Activated naive CD4-positive, alpha-beta T cell treated with anti-CD3 and anti-CD28 coated beads, Interleukin-2, amount 50 U/mL, for 72 hours (primary cell): ENCODE measurements at regions not wholly inside any gene's neighbourhood (a gene's known extent, or its start where the extent isn't known, plus 50 kb on each side); places are given as distances from the start of the nearest gene placed in this dataset.
"Not testable (repeated sequence)": the region's sequence is repeated elsewhere in the genome, so short reads cannot be mapped to it uniquely, and the experiment has no call there.

Experiments used
- ATAC-seq, 2 donors: fragments of 150-1000 bp; cut with Tn5 transposase; 2 replicates each; pipeline ENCODE4 v1.10.0; 2021; ENCODE audit warnings: mild to moderate bottlenecking in 2 of 2, moderate library complexity in 2 of 2
- DNase-seq, 2 donors: peaks; one replicate each; pipeline ENCODE4 v3.0.0; 2021 to 2022; ENCODE audit warnings: low spot score in 2 of 2
- H3K27ac Mint-ChIP-seq, 2 donors: one replicate each; pipeline ENCODE4 v1.8.0; 2022; ENCODE audit warnings: mild to moderate bottlenecking in 2 of 2, mixed read lengths in 2 of 2
- H3K36me3 Mint-ChIP-seq, 2 donors: one replicate each; pipeline ENCODE4 v1.8.0; 2022; ENCODE audit warnings: mixed read lengths in 2 of 2
- H3K9me3 Mint-ChIP-seq, 2 donors: one replicate each; pipeline ENCODE4 v1.8.0; 2022; ENCODE audit warnings: mixed read lengths in 2 of 2

- Mint-ChIP-seq H3K36me3 (peaks cover 0 to 9% of the 10 kb centered on the region in 2 donors), H3K9me3 (peaks cover 9 to 16% of the 10 kb centered on the region in 2 donors), H3K27ac (no peak overlapping the region)
- ATAC-seq = no peak
- no peak for DNase-seq
Measured at GRCh38 chr9:108434036-108434435, 421.8 kb downstream of the ACTL7B start.

GRCh38 chr9:108430655-108431054, 425.1 kb downstream of the ACTL7B start:
- Mint-ChIP-seq H3K36me3 (peaks cover 0 to 17% of the 10 kb centered on the region in 2 donors), H3K27ac (no peak overlapping the region), H3K9me3 (peaks cover 9 to 12% of the 10 kb centered on the region in 2 donors)
- ATAC-seq = no peak
- no peak for DNase-seq

- H3K9me3 Mint-ChIP-seq = peaks cover 16 to 17% of the 10 kb centered on the region in 2 donors
- peaks cover 0 to 17% of the 10 kb centered on the region in 2 donors for H3K36me3 Mint-ChIP-seq
- H3K27ac Mint-ChIP-seq = no peak overlapping the region
- DNase-seq = no peak
- ATAC-seq = no peak
Measured at GRCh38 chr9:108427751-108428150, 428.0 kb downstream of the ACTL7B start.

GRCh38 chr9:108426421-108426940, 429.3 kb downstream of the ACTL7B start:
- not testable (repeated sequence) for DNase-seq, ATAC-seq, H3K27ac Mint-ChIP-seq
- H3K36me3 Mint-ChIP-seq = peaks cover 0 to 17% of the 10 kb centered on the region in 2 donors
- peaks cover 8 to 16% of the 10 kb centered on the region in 2 donors for H3K9me3 Mint-ChIP-seq

GRCh38 chr9:108423433-108423832, 432.4 kb downstream of the ACTL7B start:
- DNase-seq (no peak), ATAC-seq (no peak)
- Mint-ChIP-seq H3K36me3 (peaks cover 0 to 2% of the 10 kb centered on the region in 2 donors), H3K27ac (no peak overlapping the region), H3K9me3 (peaks cover 7 to 8% of the 10 kb centered on the region in 2 donors)

GRCh38 chr9:108419379-108419778, 436.4 kb downstream of the ACTL7B start:
- DNase-seq (no peak), ATAC-seq (no peak)
- no peak overlapping the region for H3K27ac Mint-ChIP-seq
- H3K36me3 Mint-ChIP-seq = no peaks in the 10 kb centered on the region
- peaks cover 2 to 7% of the 10 kb centered on the region in 2 donors for H3K9me3 Mint-ChIP-seq

GRCh38 chr9:108417726-108418125, 438.1 kb downstream of the ACTL7B start:
- DNase-seq (no peak), ATAC-seq (no peak)
- Mint-ChIP-seq H3K36me3 (no peaks in the 10 kb centered on the region), H3K9me3 (peaks cover 0 to 3% of the 10 kb centered on the region in 2 donors), H3K27ac (no peak overlapping the region)

GRCh38 chr9:108417312-108417711, 438.5 kb downstream of the ACTL7B start:
- Mint-ChIP-seq H3K27ac (no peak overlapping the region), H3K36me3 (no peaks in the 10 kb centered on the region)
- no peak for ATAC-seq

GRCh38 chr9:108416324-108416723, 439.5 kb downstream of the ACTL7B start:
- ATAC-seq = no peak
- no peaks in the 10 kb centered on the region for H3K36me3 Mint-ChIP-seq
- H3K27ac Mint-ChIP-seq = no peak overlapping the region
- H3K9me3 Mint-ChIP-seq = peaks cover 0 to 3% of the 10 kb centered on the region in 2 donors
- no peak for DNase-seq

More at GRCh38 chr9:108417312-108417711, 438.5 kb downstream of the ACTL7B start:
- H3K9me3 Mint-ChIP-seq = peaks cover 0 to 3% of the 10 kb centered on the region in 2 donors
- no peak for DNase-seq

GRCh38 chr9:108413809-108414208, 442.0 kb downstream of the ACTL7B start:
- no peaks in the 10 kb centered on the region for H3K36me3 Mint-ChIP-seq
- no peak for ATAC-seq
- no peak overlapping the region for H3K27ac Mint-ChIP-seq

GRCh38 chr9:108412755-108413154, 443.0 kb downstream of the ACTL7B start:
- Mint-ChIP-seq H3K27ac (no peak overlapping the region), H3K9me3 (peaks cover 0 to 4% of the 10 kb centered on the region in 2 donors), H3K36me3 (no peaks in the 10 kb centered on the region)
- DNase-seq = no peak
- ATAC-seq = no peak

More at GRCh38 chr9:108413809-108414208, 442.0 kb downstream of the ACTL7B start:
- H3K9me3 Mint-ChIP-seq = peaks cover 0 to 4% of the 10 kb centered on the region in 2 donors
- DNase-seq = no peak

- peaks cover 3 to 7% of the 10 kb centered on the region in 2 donors for H3K9me3 Mint-ChIP-seq
- ATAC-seq (no peak), DNase-seq (no peak)
- H3K27ac Mint-ChIP-seq = no peak overlapping the region
- no peaks in the 10 kb centered on the region for H3K36me3 Mint-ChIP-seq
Measured at GRCh38 chr9:108411632-108412031, 444.2 kb downstream of the ACTL7B start.

GRCh38 chr9:108410161-108410560, 445.6 kb downstream of the ACTL7B start:
- Mint-ChIP-seq H3K27ac (no peak overlapping the region), H3K9me3 (peaks cover 8 to 12% of the 10 kb centered on the region in 2 donors), H3K36me3 (peaks cover 0 to 4% of the 10 kb centered on the region in 2 donors)
- DNase-seq (no peak), ATAC-seq (no peak)

GRCh38 chr9:108400297-108400696, 455.5 kb downstream of the ACTL7B start:
- DNase-seq (no peak), ATAC-seq (no peak)
- H3K27ac Mint-ChIP-seq = no peak overlapping the region
- peaks cover 3 to 5% of the 10 kb centered on the region in 2 donors for H3K9me3 Mint-ChIP-seq
- peaks cover 0 to 3% of the 10 kb centered on the region in 2 donors for H3K36me3 Mint-ChIP-seq

GRCh38 chr9:108399851-108400250, 455.9 kb downstream of the ACTL7B start:
- Mint-ChIP-seq H3K9me3 (peaks cover 0 to 5% of the 10 kb centered on the region in 2 donors), H3K36me3 (no peaks in the 10 kb centered on the region), H3K27ac (no peak overlapping the region)
- no peak for ATAC-seq
- no peak for DNase-seq

- H3K9me3 Mint-ChIP-seq = peaks cover 0 to 5% of the 10 kb centered on the region in 2 donors
- no peak overlapping the region for H3K27ac Mint-ChIP-seq
Measured at GRCh38 chr9:108397286-108397685, 458.5 kb downstream of the ACTL7B start.

GRCh38 chr9:108396611-108397010, 459.2 kb downstream of the ACTL7B start:
- Mint-ChIP-seq H3K27ac (no peak overlapping the region), H3K9me3 (peaks cover 0 to 5% of the 10 kb centered on the region in 2 donors), H3K36me3 (peaks cover 0 to 5% of the 10 kb centered on the region in 2 donors)
- no peak for DNase-seq
- ATAC-seq = no peak

More at GRCh38 chr9:108397286-108397685, 458.5 kb downstream of the ACTL7B start:
- no peak for ATAC-seq
- no peak for DNase-seq
- peaks cover 0 to 5% of the 10 kb centered on the region in 2 donors for H3K36me3 Mint-ChIP-seq

GRCh38 chr9:108396193-108396592, 459.6 kb downstream of the ACTL7B start:
- Mint-ChIP-seq H3K27ac (no peak overlapping the region), H3K9me3 (peaks cover 0 to 5% of the 10 kb centered on the region in 2 donors), H3K36me3 (peaks cover 0 to 5% of the 10 kb centered on the region in 2 donors)
- no peak for DNase-seq
- no peak for ATAC-seq
